ENCODE measurements at regions not wholly inside any gene's neighbourhood (a gene's known extent, or its start where the extent isn't known, plus 50 kb on each side); places are given as distances from the start of the nearest gene placed in this dataset.

GRCh38 chr11:45538939-45539338 is 126.5 kb downstream of the CHST1 start:
- in situ Hi-C loops (cut with HindIII; ENCODE audit: extremely low pct_ligation_motif_present, low pct_unique_long_range_greater_than_20kb): no loop called here
- FAIRE-seq (no peak), DNase-seq (ENCODE audit: low spot score) (no peak), ATAC-seq (no peak)
- WGBS (ENCODE audit: low lambda C conversion rate): 7% methylated on average over 2 of the region's 2 CpGs
- Histone ChIP-seq H3K27ac (ENCODE audit: extremely low read length, insufficient read depth, low read length) (no peak overlapping the region), H3K79me2 (ENCODE audit: insufficient read depth, low read length) (no peaks in the 10 kb centered on the region), H3K4me3 (replicated peaks in 1 of 3; ENCODE audit: insufficient read depth in 1 of 3, low read depth in 2 of 3, low read length in 3 of 3) (no peak overlapping the region), H3K9me3 (ENCODE audit: low read length) (no peaks in the 10 kb centered on the region), H3K4me1 (ENCODE audit: insufficient read depth, low read length) (no peaks in the 10 kb centered on the region), H4K20me1 (ENCODE audit: insufficient read depth, low read length) (no peaks in the 10 kb centered on the region), H3K36me3 (replicated peaks in 1 of 2; ENCODE audit: control insufficient read depth in 1 of 2, insufficient read depth in 2 of 2, low read length in 2 of 2) (no peaks in the 10 kb centered on the region), H3K4me2 (ENCODE audit: low read depth, low read length) (no peak overlapping the region), H3K9ac (ENCODE audit: insufficient read depth, low read depth, low read length) (no peak overlapping the region), H2AFZ (ENCODE audit: low read length) (no peak overlapping the region), H3K27me3 (ENCODE audit: control insufficient read depth in 1 of 2, insufficient read depth in 2 of 2, low read length in 2 of 2) (no peaks in the 10 kb centered on the region)
- intact Hi-C loops (cut with micrococcal nuclease; ENCODE audit: unreplicated experiment): no loop called here
- ChIA-PET CTCF (ENCODE audit: low intra/inter-chr PET ratio, low total read pairs) (no interaction called here), POLR2A (no interaction called here)
- BruUV-seq (replicated peaks): no TSS peak
- TF ChIP-seq ADNP (CRISPR knock-in tag; IDR thresholded peaks at IDR 0.05) (no peak), JARID2 (CRISPR knock-in tag; IDR thresholded peaks at IDR 0.05; ENCODE audit: insufficient replicate concordance) (no peak), HES4 (CRISPR knock-in tag; IDR thresholded peaks at IDR 0.05; ENCODE audit: borderline replicate concordance) (no peak), SRSF9 (IDR thresholded peaks at IDR 0.05; ENCODE audit: borderline replicate concordance, insufficient read depth, low read depth, low read length, poor library complexity, severe bottlenecking) (no peak), CAMTA2 (CRISPR knock-in tag; IDR thresholded peaks at IDR 0.05; ENCODE audit: borderline replicate concordance) (no peak), NFE2L1 (CRISPR knock-in tag; IDR thresholded peaks at IDR 0.05; ENCODE audit: borderline replicate concordance) (no peak), FOXK2 (IDR thresholded peaks at IDR 0.05) (no peak), IKZF5 (CRISPR knock-in tag; IDR thresholded peaks at IDR 0.05) (no peak), HOMEZ (CRISPR knock-in tag; IDR thresholded peaks at IDR 0.05; ENCODE audit: low read depth) (no peak), BCL6 (CRISPR knock-in tag; IDR thresholded peaks at IDR 0.05) (no peak)
